ENCODE measurements at regions not wholly inside any gene's neighbourhood (a gene's known extent, or its start where the extent isn't known, plus 50 kb on each side); places are given as distances from the start of the nearest gene placed in this dataset.

DNA sequence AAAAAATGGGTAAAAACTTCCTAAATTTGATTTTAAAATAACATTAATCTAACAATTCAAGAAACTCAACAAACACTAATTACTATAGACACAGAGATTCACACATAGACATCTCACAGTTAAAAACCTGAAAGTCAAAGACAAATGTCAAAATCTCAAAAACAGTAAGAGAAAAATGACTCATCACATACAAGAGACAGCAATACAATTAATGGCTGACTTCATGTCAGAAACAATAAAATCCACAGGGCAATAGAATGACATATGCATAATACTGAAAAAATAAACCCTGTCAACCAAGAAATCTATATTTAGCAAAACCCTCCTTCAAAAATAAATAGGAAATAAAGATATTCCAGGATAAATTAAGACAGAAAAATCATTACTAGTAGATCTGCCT is 200.4 kb downstream of the CEMIP2 start:
- TF ChIP-seq, protein P1, sequence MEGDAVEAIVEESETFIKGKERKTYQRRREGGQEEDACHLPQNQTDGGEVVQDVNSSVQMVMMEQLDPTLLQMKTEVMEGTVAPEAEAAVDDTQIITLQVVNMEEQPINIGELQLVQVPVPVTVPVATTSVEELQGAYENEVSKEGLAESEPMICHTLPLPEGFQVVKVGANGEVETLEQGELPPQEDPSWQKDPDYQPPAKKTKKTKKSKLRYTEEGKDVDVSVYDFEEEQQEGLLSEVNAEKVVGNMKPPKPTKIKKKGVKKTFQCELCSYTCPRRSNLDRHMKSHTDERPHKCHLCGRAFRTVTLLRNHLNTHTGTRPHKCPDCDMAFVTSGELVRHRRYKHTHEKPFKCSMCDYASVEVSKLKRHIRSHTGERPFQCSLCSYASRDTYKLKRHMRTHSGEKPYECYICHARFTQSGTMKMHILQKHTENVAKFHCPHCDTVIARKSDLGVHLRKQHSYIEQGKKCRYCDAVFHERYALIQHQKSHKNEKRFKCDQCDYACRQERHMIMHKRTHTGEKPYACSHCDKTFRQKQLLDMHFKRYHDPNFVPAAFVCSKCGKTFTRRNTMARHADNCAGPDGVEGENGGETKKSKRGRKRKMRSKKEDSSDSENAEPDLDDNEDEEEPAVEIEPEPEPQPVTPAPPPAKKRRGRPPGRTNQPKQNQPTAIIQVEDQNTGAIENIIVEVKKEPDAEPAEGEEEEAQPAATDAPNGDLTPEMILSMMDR (IDR thresholded peaks at IDR 0.05; ENCODE audit: low read depth, low read length, poor library complexity, severe bottlenecking), result no peak
- no peak for TF ChIP-seq EZH2phosphoT487 (IDR thresholded peaks at IDR 0.05; ENCODE audit: borderline replicate concordance, low read length)

DNA sequence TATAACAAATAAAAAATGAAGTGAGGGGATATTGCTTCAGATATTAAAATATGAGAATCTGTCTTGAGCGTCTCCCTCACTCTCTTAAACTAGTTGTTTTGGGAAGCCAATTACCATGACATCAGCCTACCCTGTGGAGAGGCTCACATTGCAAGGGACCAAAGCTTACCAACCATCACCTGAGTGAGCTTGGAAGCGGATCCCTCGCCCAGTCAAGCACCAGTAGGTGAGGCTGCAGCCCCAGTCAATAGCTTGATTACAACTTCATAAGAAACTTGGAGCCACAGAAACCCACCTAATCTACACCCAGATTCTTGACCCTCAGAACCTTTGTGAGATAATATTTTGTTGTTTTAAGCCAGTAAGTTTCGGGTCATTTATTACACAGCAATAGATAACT is 206.2 kb downstream of the CEMIP2 start:
- H3K27me3 ChIP-seq (ENCODE audit: control insufficient read depth, low read length), result peaks cover 6% of the 10 kb centered on the region

More for the DNA sequence above, 200.4 kb downstream of the CEMIP2 start:
- Histone ChIP-seq H3K27me3 (ENCODE audit: control insufficient read depth, low read length) (peaks cover 3% of the 10 kb centered on the region; the same call in 1 of the 2 replicates), H3K4me1 (ENCODE audit: control insufficient read depth, low read length) (no peaks in the 10 kb centered on the region), H3K79me2 (ENCODE audit: control insufficient read depth, low read length) (no peaks in the 10 kb centered on the region), H4K20me1 (ENCODE audit: control insufficient read depth, insufficient read depth, low read depth, low read length) (no peaks in the 10 kb centered on the region), H3K36me3 (ENCODE audit: control insufficient read depth, low read length) (no peaks in the 10 kb centered on the region), H3K27ac (ENCODE audit: low read depth, low read length) (no peak overlapping the region), H3K9me3 (ENCODE audit: control insufficient read depth, insufficient read depth, low read length) (no peaks in the 10 kb centered on the region), H3K4me3 (ENCODE audit: low read length) (no peak overlapping the region), H3K4me2 (ENCODE audit: low read length) (no peak overlapping the region), H3F3A (ENCODE audit: control insufficient read depth, insufficient read depth) (no peaks in the 10 kb centered on the region), H3K9me2 (replicated peaks; ENCODE audit: control insufficient read depth, low read length) (no peaks in the 10 kb centered on the region)

DNA sequence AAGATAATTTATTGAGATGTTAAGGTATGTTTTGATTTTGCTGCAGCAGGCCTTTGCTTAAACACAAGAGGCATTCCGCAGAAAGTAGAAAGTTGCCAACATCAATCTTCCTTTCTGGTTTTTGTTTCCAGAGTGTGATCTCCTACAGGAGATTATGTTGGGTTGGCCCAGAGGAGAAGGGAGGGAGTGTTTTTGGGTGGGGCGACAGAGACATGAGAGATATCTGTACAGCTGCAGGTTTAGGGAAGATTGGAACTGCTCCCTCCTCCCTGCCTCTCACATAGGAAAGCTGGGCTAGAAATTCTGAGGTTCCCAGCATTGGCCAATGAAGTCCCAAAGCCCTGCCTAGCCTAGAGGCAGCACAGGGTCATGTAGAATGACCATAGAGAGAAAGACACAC is 211.0 kb downstream of the CEMIP2 start:
- Histone ChIP-seq H3K79me2 (ENCODE audit: control insufficient read depth, low read length) (no peaks in the 10 kb centered on the region), H3K4me1 (ENCODE audit: control insufficient read depth, low read length) (no peaks in the 10 kb centered on the region), H3F3A (ENCODE audit: control insufficient read depth, insufficient read depth) (no peaks in the 10 kb centered on the region), H3K27ac (ENCODE audit: low read depth, low read length) (no peak overlapping the region), H3K9me2 (replicated peaks; ENCODE audit: control insufficient read depth, low read length) (no peaks in the 10 kb centered on the region), H4K20me1 (ENCODE audit: control insufficient read depth, insufficient read depth, low read depth, low read length) (no peaks in the 10 kb centered on the region), H3K4me2 (ENCODE audit: low read length) (no peak overlapping the region), H3K4me3 (ENCODE audit: low read length) (no peak overlapping the region), H3K36me3 (ENCODE audit: control insufficient read depth, low read length) (no peaks in the 10 kb centered on the region), H3K27me3 (ENCODE audit: control insufficient read depth, low read length) (peaks cover 3% of the 10 kb centered on the region; the same call in 1 of the 2 replicates), H3K9me3 (ENCODE audit: control insufficient read depth, insufficient read depth, low read length) (no peaks in the 10 kb centered on the region)
- no peak for TF ChIP-seq EZH2phosphoT487 (IDR thresholded peaks at IDR 0.05; ENCODE audit: borderline replicate concordance, low read length)
- TF ChIP-seq, protein P1 (IDR thresholded peaks at IDR 0.05; ENCODE audit: low read depth, low read length, poor library complexity, severe bottlenecking), result no peak

More for the DNA sequence above, 206.2 kb downstream of the CEMIP2 start:
- Histone ChIP-seq H3K4me3 (ENCODE audit: low read length) (no peak overlapping the region), H3K9me2 (replicated peaks; ENCODE audit: control insufficient read depth, low read length) (no peaks in the 10 kb centered on the region), H3K79me2 (ENCODE audit: control insufficient read depth, low read length) (no peaks in the 10 kb centered on the region), H3K4me1 (ENCODE audit: control insufficient read depth, low read length) (no peaks in the 10 kb centered on the region), H3K4me2 (ENCODE audit: low read length) (no peak overlapping the region), H4K20me1 (ENCODE audit: control insufficient read depth, insufficient read depth, low read depth, low read length) (no peaks in the 10 kb centered on the region), H3K27ac (ENCODE audit: low read depth, low read length) (no peak overlapping the region), H3K36me3 (ENCODE audit: control insufficient read depth, low read length) (no peaks in the 10 kb centered on the region), H3F3A (ENCODE audit: control insufficient read depth, insufficient read depth) (no peaks in the 10 kb centered on the region), H3K9me3 (ENCODE audit: control insufficient read depth, insufficient read depth, low read length) (no peaks in the 10 kb centered on the region)
- TF ChIP-seq, protein P1 (IDR thresholded peaks at IDR 0.05; ENCODE audit: low read depth, low read length, poor library complexity, severe bottlenecking), result no peak
